ENCODE measurements at regions not wholly inside any gene's neighbourhood (a gene's known extent, or its start where the extent isn't known, plus 50 kb on each side); places are given as distances from the start of the nearest gene placed in this dataset.

DNA sequence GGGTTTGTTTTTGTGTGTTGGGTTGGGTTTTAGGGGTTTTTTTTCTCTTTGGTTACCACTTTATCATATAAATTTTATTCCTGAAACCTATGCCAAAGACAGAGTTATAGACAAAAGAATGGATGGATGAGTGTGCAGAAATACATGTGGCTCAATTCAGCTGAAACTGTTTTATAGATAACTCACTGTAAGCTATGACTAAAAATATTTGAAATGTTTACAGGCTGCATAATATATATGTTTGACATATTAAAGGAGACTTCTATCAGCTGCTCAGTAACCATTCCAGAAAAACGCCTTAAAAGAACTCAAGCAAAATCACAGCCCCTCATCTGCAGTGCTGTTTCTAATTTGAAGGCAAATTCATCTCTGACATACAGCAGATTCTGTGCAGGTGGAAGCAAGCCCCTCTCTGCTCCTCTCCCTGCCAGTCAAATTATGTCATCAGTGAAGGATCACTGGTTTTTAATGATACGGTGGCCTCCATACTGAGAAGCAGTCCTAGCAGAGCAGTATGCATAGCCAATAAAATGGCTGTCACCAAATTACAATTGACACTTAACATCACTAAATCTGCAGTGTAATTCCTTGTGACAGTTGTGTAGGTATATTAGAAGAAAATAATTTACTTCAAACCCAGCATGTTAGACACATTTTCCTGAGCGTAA lies 301.6 kb downstream of the NR2F1-AS1 start:
- Mint-ChIP-seq H3K27me3 (ENCODE audit: low read depth) (no peaks in the 10 kb centered on the region), H3K4me3 (no peak overlapping the region), H3K9me3 (no peaks in the 10 kb centered on the region), H3K4me1 (peaks cover 14% of the 10 kb centered on the region), H3K27ac (no peak overlapping the region), H3K36me3 (no peaks in the 10 kb centered on the region)
- CTCF ChIA-PET = no interaction called here
- no peak for DNase-seq (ENCODE audit: low spot score)
- POLR2A ChIA-PET = no interaction called here
- TF ChIP-seq ZNF396 (CRISPR knock-in tag; IDR thresholded peaks at IDR 0.05; ENCODE audit: borderline replicate concordance) = no peak
- TF ChIP-seq JUN (CRISPR knock-in tag; IDR thresholded peaks at IDR 0.05) = no peak
- TF ChIP-seq, protein P1, sequence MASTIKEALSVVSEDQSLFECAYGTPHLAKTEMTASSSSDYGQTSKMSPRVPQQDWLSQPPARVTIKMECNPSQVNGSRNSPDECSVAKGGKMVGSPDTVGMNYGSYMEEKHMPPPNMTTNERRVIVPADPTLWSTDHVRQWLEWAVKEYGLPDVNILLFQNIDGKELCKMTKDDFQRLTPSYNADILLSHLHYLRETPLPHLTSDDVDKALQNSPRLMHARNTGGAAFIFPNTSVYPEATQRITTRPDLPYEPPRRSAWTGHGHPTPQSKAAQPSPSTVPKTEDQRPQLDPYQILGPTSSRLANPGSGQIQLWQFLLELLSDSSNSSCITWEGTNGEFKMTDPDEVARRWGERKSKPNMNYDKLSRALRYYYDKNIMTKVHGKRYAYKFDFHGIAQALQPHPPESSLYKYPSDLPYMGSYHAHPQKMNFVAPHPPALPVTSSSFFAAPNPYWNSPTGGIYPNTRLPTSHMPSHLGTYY (CRISPR knock-in tag; IDR thresholded peaks at IDR 0.05) = no peak
- TF ChIP-seq ZNF219 (CRISPR knock-in tag; IDR thresholded peaks at IDR 0.05; ENCODE audit: borderline replicate concordance) = no peak
- no peak for TF ChIP-seq MXD4 (CRISPR knock-in tag; IDR thresholded peaks at IDR 0.05; ENCODE audit: borderline replicate concordance)
- no peak for ATAC-seq

DNA sequence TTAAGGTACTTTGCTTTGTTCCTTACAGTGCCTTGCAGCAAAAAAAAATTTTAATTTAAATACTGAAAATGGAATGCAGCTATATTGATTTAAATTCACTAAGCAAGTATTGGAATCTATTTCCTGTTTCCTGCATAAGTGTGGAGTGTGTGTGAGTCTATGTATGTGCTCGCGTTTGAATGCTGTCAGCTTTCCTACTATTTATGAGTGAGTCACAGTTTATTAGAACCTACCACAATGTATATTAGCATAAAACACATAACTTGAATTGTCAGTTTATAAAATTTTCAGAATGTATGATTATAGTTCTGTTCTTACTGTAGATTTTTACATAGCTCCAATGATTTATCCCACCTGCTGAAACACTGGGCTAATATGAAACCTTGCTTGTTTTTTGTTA lies 302.1 kb downstream of the NR2F1-AS1 start:
- ChIA-PET CTCF (no interaction called here), POLR2A (no interaction called here)
- Mint-ChIP-seq H3K4me1 (peaks cover 20% of the 10 kb centered on the region), H3K36me3 (no peaks in the 10 kb centered on the region), H3K27me3 (ENCODE audit: low read depth) (no peaks in the 10 kb centered on the region), H3K9me3 (no peaks in the 10 kb centered on the region), H3K27ac (no peak overlapping the region), H3K4me3 (no peak overlapping the region)
- ATAC-seq (no peak), DNase-seq (ENCODE audit: low spot score) (no peak)
- no peak for TF ChIP-seq IRF2 (CRISPR knock-in tag; IDR thresholded peaks at IDR 0.05; ENCODE audit: borderline replicate concordance, low read depth)

DNA sequence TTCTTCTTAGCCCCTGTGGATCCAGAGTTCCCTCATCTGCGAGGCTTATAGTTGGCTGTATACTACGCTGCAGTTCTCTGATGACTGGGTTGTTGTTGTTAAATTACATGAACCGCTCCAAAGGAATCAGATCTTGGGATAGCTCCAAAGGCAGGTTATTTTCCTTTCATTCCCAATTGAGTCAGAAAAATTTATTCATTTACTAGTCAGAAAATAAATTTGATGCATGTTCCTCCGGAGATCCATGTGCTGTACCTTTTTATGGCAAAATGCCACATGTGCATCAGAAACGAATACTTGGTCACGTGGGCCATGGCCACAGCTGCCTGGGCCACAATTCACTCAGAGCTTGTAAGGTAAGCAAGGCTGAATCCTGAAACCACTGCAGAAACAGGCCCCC lies 304.0 kb downstream of the NR2F1-AS1 start:
- Mint-ChIP-seq H3K9me3 (no peaks in the 10 kb centered on the region), H3K4me1 (peaks cover 24% of the 10 kb centered on the region), H3K27ac (no peak overlapping the region), H3K36me3 (no peaks in the 10 kb centered on the region), H3K27me3 (ENCODE audit: low read depth) (no peaks in the 10 kb centered on the region), H3K4me3 (no peak overlapping the region)
- ATAC-seq (no peak), DNase-seq (ENCODE audit: low spot score) (no peak)
- POLR2A ChIA-PET = interaction anchor here (0.6 kb wide), 1 partner anchor 1732 kb away, joined by 3 read pairs; no protein-coding TSS in a partner anchor
- CTCF ChIA-PET = no interaction called here
- TF ChIP-seq, protein P2, sequence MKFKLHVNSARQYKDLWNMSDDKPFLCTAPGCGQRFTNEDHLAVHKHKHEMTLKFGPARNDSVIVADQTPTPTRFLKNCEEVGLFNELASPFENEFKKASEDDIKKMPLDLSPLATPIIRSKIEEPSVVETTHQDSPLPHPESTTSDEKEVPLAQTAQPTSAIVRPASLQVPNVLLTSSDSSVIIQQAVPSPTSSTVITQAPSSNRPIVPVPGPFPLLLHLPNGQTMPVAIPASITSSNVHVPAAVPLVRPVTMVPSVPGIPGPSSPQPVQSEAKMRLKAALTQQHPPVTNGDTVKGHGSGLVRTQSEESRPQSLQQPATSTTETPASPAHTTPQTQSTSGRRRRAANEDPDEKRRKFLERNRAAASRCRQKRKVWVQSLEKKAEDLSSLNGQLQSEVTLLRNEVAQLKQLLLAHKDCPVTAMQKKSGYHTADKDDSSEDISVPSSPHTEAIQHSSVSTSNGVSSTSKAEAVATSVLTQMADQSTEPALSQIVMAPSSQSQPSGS (CRISPR knock-in tag; IDR thresholded peaks at IDR 0.05; ENCODE audit: borderline replicate concordance, low read depth) = no peak
- TF ChIP-seq, protein P1 (CRISPR knock-in tag; IDR thresholded peaks at IDR 0.05) = no peak
- TF ChIP-seq, protein P3, sequence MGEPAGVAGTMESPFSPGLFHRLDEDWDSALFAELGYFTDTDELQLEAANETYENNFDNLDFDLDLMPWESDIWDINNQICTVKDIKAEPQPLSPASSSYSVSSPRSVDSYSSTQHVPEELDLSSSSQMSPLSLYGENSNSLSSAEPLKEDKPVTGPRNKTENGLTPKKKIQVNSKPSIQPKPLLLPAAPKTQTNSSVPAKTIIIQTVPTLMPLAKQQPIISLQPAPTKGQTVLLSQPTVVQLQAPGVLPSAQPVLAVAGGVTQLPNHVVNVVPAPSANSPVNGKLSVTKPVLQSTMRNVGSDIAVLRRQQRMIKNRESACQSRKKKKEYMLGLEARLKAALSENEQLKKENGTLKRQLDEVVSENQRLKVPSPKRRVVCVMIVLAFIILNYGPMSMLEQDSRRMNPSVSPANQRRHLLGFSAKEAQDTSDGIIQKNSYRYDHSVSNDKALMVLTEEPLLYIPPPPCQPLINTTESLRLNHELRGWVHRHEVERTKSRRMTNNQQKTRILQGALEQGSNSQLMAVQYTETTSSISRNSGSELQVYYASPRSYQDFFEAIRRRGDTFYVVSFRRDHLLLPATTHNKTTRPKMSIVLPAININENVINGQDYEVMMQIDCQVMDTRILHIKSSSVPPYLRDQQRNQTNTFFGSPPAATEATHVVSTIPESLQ (CRISPR knock-in tag; IDR thresholded peaks at IDR 0.05) = no peak
- TF ChIP-seq NR2C2 (CRISPR knock-in tag; IDR thresholded peaks at IDR 0.05) = no peak
- TF ChIP-seq, protein P4, sequence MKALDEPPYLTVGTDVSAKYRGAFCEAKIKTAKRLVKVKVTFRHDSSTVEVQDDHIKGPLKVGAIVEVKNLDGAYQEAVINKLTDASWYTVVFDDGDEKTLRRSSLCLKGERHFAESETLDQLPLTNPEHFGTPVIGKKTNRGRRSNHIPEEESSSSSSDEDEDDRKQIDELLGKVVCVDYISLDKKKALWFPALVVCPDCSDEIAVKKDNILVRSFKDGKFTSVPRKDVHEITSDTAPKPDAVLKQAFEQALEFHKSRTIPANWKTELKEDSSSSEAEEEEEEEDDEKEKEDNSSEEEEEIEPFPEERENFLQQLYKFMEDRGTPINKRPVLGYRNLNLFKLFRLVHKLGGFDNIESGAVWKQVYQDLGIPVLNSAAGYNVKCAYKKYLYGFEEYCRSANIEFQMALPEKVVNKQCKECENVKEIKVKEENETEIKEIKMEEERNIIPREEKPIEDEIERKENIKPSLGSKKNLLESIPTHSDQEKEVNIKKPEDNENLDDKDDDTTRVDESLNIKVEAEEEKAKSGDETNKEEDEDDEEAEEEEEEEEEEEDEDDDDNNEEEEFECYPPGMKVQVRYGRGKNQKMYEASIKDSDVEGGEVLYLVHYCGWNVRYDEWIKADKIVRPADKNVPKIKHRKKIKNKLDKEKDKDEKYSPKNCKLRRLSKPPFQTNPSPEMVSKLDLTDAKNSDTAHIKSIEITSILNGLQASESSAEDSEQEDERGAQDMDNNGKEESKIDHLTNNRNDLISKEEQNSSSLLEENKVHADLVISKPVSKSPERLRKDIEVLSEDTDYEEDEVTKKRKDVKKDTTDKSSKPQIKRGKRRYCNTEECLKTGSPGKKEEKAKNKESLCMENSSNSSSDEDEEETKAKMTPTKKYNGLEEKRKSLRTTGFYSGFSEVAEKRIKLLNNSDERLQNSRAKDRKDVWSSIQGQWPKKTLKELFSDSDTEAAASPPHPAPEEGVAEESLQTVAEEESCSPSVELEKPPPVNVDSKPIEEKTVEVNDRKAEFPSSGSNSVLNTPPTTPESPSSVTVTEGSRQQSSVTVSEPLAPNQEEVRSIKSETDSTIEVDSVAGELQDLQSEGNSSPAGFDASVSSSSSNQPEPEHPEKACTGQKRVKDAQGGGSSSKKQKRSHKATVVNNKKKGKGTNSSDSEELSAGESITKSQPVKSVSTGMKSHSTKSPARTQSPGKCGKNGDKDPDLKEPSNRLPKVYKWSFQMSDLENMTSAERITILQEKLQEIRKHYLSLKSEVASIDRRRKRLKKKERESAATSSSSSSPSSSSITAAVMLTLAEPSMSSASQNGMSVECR (CRISPR knock-in tag; IDR thresholded peaks at IDR 0.05; ENCODE audit: borderline replicate concordance) = no peak
- TF ChIP-seq, protein P5, sequence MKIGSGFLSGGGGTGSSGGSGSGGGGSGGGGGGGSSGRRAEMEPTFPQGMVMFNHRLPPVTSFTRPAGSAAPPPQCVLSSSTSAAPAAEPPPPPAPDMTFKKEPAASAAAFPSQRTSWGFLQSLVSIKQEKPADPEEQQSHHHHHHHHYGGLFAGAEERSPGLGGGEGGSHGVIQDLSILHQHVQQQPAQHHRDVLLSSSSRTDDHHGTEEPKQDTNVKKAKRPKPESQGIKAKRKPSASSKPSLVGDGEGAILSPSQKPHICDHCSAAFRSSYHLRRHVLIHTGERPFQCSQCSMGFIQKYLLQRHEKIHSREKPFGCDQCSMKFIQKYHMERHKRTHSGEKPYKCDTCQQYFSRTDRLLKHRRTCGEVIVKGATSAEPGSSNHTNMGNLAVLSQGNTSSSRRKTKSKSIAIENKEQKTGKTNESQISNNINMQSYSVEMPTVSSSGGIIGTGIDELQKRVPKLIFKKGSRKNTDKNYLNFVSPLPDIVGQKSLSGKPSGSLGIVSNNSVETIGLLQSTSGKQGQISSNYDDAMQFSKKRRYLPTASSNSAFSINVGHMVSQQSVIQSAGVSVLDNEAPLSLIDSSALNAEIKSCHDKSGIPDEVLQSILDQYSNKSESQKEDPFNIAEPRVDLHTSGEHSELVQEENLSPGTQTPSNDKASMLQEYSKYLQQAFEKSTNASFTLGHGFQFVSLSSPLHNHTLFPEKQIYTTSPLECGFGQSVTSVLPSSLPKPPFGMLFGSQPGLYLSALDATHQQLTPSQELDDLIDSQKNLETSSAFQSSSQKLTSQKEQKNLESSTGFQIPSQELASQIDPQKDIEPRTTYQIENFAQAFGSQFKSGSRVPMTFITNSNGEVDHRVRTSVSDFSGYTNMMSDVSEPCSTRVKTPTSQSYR (CRISPR knock-in tag; IDR thresholded peaks at IDR 0.05) = no peak
- TF ChIP-seq, protein P6, sequence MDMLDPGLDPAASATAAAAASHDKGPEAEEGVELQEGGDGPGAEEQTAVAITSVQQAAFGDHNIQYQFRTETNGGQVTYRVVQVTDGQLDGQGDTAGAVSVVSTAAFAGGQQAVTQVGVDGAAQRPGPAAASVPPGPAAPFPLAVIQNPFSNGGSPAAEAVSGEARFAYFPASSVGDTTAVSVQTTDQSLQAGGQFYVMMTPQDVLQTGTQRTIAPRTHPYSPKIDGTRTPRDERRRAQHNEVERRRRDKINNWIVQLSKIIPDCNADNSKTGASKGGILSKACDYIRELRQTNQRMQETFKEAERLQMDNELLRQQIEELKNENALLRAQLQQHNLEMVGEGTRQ (CRISPR knock-in tag; IDR thresholded peaks at IDR 0.05) = no peak
- TF ChIP-seq, protein P7, sequence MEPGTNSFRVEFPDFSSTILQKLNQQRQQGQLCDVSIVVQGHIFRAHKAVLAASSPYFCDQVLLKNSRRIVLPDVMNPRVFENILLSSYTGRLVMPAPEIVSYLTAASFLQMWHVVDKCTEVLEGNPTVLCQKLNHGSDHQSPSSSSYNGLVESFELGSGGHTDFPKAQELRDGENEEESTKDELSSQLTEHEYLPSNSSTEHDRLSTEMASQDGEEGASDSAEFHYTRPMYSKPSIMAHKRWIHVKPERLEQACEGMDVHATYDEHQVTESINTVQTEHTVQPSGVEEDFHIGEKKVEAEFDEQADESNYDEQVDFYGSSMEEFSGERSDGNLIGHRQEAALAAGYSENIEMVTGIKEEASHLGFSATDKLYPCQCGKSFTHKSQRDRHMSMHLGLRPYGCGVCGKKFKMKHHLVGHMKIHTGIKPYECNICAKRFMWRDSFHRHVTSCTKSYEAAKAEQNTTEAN (CRISPR knock-in tag; IDR thresholded peaks at IDR 0.05) = no peak
- TF ChIP-seq GABPB1 (CRISPR knock-in tag; IDR thresholded peaks at IDR 0.05) = no peak
- TF ChIP-seq NFYB (CRISPR knock-in tag; conservative IDR thresholded peaks at IDR 0.05; ENCODE audit: low read depth) = no peak
